NCI-H526 (cell line): ENCODE measurements at regions not wholly inside any gene's neighbourhood (a gene's known extent, or its start where the extent isn't known, plus 50 kb on each side); places are given as distances from the start of the nearest gene placed in this dataset.
"Not testable (repeated sequence)": the region's sequence is repeated elsewhere in the genome, so short reads cannot be mapped to it uniquely, and the experiment has no call there.

Experiments used
- DNase-seq, 2 experiments: peaks; one replicate each; lab custom pipeline; 2025; lab: John Stamatoyannopoulos, UW

DNA sequence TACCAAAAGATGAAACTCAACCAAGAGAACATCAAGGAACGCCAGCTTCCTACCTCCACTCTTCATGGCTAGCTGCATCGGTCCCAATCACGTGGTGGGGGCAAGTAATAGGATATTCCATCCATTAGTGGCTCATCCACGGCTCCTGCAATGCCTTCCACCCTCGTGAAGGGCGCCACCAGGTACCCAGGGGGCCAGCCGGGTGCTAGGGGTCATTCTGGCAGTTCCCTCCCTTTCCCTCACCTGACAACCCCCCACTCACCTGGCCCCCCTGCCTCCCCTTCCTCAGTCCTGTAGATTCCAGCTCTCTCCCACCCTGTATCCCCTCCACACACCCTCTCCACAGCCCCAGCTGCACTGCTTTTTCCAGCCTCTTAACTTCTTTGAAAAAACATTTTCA is 161.9 kb downstream of the URI1 start:
- DNase-seq: no peak

DNA sequence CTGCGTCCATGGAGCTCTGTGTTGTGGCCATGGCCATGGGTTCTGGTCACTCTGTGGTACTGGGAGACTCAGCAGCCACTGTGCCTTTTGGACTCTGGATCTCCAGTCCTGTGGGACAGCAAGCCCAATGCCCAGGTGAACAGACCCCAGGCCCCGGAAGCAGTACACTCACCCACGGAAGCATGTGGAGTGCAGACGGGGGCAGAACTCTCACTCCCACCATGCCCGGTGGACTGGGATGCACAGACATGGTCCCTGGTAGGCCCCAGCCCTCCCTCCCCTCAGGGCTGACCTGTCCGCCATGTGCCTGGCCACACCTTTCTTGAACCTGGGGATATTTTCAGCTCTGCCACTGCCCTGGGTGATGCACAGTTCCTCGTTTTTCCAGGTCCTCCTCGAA is 163.3 kb downstream of the URI1 start:
- no peak for DNase-seq

DNA sequence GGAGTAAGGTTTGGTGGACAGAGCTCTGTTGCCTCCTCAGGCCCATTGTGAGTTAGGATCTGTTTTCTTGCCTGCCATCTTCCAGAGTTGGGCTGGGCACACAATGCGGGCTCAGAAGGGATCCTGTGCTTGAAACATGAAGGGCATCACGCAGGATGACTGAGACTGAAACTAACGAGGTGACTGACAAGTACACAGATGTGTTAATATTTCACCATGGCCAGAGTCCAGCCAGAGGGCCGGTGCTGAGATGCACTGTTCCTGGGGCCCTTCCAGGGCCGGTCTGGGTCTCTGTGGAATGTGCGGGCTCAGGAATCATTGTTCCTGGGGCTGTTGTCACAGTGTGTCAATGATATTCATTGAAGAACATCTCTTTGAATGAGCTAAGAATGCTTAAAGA is 163.7 kb downstream of the URI1 start:
- no peak for DNase-seq

DNA sequence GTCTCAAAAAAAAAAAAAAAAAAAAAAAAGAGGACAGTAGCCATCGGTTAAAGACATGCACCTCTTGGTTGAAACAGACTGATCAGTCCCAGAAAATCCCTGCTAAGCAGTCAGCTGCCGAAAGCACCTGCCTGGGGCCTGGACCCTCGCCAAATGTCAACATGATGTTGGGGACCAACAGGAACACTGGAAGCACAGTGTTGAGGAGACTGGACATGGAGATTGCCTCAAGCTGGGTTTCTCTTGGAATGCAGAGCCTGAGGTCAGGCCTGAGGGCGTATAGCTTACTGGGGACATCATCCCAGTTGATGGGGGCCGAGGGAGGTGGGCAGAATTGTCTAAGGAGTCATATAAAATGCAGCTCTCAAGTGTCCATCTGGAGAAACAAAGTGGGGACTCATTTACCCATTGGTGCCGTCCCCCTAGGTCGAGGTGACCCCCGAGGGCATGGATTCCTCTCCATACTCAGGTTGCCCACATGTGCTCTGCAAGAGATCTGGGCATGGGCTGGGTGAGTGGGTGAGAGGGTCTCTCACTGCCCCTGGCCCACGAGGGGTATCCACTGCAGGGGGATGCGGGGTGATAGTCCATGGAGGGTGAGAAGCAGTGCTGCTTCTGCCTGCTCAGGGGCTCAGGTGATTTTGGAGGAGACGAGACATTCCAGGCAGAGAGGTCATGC is 164.5 kb downstream of the URI1 start:
- no peak for DNase-seq

DNA sequence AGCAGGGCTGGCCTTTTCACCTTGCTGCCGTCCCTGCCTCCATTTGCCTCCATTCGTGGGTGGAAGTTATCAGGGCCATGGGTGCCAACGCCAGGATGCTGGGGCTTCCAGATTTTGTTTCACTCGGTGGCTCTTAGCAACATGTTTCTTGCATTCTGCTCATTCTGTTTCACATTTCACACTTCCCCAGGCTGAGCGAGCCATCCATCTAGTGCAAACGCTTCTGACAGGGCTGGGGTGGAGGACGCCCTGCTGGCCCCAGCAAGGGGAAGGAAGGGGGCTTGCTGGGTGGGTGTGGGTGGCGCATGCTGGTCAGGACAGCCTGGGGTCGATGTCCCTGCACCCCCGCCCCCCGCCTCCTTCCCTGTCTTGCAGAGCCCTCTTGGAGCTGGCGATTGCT is 165.2 kb downstream of the URI1 start:
- no peak for DNase-seq

DNA sequence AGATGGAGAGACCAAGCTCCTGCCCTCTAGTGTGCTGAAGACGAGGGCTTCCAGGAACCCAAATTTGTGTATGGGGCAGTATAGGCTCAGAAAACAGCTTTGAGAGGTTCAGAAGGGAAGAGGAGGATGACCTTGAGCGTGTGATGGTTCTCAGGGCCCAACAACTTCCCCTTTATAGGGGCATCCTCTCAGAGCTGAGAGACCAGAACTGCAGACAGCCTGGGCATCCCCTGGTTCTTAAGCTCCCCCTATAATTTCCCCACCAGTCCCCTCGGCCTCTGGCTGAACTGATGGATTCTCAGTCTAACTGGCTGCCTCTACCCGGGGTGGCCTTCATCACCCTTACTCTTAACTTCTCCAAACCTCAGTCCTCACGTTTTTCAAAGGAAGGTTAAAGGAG is 167.5 kb downstream of the URI1 start:
- no peak for DNase-seq

DNA sequence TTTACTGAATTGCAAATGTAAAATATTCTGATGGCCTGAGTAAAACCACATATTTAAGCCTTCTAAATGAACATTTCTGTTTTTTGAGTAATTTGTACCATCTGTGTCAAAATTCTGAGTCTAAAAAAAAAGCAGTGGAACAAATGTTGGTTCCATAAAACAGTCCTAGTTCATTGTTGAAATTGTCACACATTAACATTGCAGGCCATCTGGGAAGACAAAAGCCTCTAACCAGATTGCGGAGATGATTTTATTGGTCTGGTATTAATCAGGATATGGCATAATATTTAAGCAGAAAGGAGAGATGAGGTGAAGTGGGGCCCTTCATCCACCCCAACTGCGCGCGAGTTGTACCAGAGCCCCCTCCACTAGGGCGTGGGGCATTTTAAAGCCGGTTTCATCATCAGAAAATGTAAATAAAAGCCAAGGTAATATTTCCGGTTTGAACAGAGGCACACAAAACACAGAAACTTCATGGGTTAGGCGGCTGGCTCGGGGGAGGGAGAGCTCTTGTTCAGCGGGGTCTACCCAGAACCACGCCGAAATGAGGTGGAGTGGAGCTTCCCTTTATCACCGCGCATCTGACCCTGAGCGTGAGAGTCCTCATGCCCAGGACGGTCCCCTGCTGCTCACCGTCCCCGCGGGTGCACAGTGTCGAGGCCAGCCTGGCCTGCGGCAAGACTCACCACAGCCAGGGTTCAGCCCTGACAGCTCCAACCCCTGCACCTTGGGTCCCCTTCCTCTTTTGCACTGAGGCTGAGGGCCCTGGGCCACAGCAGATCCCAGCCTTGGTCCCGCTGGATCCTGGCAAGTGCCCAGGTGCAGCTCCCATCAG is 169.2 kb downstream of the URI1 start:
- DNase-seq: no peak

DNA sequence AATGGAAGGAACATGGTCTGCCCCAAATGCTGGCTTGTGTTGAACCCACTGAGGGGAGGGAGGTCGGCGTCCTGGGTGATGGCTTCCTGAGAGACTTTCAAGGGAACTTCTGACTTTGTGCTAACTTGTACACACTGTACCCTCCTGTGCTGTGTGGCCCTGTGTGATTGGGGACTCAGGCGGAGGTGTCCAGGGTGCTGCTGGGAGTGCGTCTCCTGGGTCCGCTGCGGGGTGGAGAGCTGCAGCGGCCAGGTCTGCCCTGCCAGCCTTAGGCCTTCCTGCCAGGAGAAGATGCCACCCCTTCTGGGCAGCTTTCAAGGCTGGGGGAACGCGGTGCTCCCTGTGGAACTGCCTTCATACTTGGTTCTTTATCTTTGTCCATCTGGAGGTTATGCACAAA is 170.1 kb downstream of the URI1 start:
- no peak for DNase-seq

DNA sequence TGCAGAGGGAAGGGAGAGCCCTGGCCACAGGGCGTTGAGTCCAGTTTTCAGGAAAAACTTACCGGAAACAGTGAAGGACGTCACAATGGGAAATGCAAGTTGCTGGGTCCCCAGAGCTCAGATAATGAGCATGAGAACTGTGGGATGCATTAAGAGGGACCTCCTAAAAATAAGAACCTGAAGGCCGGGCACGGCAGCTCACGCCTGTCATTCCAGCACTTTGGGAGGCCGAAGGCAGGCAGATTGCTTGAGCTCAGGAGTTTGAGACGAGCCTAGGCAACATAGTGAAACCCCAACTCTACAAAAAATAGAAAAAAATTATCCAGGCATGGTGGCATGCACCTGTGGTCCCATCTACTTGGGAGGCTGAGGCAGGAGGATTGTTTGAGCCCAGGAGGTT is 170.6 kb downstream of the URI1 start:
- no peak for DNase-seq

DNA sequence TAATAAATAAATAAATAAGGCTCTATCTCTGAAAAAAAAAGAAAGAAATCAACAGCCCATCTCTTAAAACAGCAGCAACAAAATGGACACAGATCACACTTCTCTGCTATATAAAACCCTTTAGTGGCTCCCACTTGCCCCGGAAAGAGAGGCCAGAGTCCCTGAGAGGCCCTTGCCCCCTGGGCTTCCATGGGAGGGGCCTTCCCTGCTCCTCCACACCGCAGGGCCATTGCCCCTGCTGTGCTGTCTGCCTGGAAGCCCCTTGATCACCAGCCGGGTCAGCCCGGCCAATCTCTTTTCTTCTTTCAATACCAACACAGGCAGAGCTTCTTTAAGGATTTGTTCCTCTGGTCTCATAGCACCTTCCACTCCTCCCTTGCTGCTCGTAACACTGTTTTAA is 171.1 kb downstream of the URI1 start:
- no peak for DNase-seq

DNA sequence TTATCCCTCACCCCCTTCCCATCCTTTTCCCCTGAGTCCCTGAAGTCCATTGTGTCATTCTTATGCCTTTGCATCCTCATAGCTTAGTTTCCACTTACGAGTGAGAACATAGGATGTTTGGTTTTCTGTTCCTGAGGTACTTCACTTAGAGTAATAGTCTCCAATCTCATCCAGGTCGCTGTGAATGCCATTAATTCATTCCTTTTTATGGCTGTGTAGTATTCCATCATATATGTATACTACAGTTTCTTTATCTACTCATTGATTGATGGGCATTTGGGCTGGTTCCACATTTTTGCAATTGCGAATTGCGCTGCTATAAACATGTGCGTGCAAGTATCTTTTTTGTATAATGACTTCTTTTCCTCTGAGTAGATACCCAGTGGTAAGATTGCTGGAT is 172.1 kb downstream of the URI1 start:
- not testable (repeated sequence) for DNase-seq

DNA sequence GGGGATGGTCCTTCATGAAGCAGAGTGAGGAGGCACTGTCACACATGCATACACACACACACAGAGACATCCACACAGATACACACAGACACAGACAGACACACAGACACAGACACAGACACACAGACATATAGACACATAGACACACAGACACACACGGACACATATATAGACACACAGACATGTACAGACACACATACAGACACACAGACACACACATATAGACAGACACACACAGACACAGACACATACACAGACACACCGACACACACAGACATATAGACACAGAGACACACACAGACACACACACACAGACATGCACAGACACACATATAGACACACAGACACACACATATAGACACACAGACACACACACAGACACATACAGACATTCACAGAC is 173.9 kb downstream of the URI1 start:
- DNase-seq: no peak

DNA sequence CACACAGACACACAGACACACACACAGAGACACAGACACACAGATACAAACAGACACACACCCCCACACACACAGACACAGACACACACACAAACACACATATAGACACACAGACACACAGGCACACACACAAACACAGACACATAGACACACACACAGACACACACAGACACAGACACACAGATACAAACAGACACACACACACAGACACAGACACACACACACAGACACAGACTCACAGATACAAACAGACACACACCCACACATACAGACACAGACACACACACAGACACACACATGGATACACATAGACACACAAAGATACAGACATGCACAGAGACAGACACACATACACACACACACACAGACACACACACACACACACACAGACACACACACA is 174.5 kb downstream of the URI1 start:
- DNase-seq: no peak

DNA sequence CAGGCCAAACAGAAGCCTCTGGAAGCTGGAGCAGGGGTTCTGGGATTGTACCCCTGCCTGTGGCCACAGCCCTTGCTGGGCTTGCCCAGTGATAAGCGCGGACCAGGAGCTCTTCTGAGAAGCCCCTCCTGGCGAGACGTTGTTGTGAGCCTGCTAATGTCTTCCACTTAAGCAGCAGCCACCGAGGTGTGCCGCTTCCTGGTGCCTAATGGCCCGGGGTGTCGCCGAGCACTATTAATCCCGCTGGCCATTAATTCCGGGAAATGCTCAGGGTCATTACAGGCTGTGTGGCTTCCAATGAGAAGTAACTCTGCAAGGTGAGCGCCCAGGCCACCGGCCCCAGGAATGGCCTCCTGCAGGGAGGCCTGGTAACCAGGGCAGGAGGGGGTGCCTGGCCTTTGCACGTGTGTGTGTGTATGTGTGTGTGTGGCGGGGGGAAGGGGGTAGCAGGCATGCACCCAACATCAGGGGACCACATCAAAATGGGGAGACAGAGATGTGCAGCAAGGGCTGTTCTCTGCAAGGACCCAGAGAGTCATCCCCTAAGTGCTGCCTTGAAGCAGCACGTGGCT is 175.0 kb downstream of the URI1 start:
- DNase-seq: no peak

DNA sequence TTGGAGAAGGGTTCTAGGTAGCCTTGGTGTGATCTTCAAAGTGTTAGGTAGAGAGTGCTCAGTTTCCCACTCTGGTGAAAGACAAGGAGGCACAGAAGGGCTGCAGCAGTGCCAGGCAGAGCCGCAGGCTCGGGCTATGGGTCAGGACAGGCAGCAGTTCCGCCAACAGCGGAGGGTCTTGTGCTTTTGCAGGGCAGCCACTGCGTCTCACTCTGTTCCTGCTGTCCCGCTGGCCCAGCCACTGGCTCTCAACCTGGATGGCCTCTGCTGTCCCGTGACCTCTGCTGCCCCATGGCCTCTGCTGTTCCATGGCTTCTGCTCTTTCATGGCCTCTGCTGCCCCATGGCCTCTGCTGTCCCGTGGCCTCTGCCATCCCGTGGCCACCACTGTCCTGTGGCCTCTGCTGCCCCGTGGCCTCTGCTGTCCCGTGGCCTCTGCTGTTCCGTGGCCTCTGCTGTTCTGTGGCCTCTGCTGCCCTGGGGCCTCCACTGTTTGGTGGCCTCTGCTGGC is 175.7 kb downstream of the URI1 start:
- no peak for DNase-seq

DNA sequence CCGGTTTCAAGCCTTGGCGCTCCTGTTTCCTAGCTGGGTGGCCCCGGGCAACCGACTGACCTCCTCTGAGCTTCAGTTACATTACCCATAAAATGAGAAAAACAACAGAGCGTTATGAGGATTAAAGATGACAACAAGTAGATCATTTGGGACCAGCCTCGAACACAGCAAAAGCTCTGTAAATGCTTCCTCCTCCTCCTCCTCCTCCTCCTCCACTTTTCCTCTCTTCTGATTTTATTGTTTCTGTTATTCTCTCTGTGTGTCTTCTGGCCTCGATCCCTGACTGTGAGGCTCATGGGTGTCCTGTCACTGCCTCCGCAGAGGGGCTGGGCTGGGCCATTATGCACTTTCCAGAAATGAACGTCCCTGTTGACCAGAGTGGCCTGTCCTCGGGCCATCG is 176.2 kb downstream of the URI1 start:
- DNase-seq: no peak

DNA sequence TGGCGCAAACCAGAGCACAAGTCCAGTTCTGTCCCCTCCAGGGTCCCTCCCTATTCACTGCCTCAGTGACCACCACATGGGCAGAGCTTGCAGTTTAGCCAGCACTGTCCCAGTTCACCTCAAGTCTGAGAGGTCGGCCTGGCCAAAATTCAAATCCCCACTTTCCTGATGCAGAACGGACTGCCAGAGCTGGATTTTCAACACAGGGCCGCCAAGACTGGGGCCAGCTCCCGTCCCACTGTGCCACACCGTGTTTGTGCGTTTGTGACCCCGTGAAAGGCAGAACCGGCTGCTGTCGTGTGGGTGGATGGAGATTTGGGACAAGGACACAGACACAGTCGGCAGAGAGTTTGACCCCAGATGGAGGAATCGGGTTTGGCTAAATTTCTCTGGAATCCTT is 176.7 kb downstream of the URI1 start:
- no peak for DNase-seq

DNA sequence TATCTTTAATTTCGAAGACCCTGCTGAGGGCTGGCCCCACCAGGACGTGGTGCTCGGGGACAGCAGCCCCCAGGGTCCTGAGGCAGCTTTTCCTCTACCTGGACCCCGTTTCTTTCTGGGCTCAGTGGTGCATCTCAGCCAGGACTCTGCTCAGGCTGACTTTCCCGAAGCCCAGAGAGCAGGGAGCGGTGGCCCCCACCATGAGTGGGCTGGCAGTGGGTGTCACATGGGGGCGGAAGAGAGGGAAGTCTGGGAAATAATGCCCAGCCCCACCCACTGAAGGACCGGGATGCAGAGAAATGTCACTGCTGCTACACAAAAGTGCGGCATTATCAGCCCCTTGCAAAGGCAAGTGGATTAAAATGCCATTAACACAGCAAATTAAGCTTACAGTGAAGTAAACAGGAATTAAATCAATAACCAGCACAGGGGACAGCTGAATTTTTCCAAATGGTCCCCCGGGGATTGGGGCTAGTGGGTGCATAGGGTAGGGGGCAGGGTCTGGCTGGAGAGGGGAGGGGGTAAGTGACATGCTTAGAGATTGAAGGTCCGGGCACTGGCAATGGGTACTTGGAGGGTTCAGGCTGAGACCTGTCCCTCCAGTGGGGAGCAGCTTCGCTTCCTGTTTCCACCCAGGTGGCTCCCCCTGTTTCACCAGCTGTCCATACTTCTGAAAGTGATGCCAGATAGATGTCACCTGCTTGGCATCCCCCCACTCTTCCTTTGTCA is 177.3 kb downstream of the URI1 start:
- no peak for DNase-seq

DNA sequence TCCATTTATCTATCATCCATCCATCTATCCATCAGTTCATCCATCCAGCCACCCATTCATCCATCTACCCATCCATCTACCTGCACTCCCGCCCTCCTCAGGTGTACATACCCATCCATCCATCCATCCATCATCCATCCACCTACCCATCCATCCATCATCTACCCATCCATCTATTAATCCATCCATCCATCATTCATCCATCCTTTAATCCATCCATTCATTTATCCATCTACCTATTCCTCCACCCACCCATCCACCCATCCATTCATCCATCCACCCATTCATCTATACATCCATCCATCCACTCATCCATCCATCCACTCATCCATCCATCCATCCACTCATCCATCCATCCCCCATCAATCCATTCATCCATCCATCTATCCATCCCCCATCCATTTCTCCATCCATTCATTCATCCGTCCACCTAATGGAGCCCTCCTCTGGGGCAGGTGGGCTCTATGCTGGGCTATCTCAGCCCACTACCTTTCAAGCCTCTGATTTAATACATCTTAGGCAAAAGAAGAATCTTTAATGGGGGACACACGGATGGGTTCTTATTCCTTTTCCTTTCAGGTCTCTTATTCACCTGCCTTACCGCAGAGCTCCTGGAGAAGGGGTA is 178.9 kb downstream of the URI1 start:
- no peak for DNase-seq

DNA sequence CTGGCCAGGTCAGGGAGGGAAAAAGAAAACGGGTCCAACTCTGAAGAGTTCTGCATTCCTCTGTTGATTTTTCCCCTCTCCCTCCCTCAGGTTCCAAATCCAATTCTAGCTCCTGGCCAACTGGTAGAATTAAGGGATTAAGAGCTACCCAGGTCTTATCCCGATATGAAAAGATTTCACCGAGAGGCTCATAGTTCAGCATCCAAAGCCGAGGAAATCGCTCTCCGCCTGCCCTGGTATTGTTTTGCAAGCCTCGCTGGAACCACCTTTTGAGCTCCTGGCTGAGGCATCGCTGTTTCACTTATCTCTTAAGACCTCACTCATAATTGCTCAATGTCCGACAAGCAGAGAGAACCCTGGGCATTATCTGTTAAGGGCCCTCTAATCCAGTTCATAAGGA is 180.4 kb downstream of the URI1 start:
- no peak for DNase-seq

DNA sequence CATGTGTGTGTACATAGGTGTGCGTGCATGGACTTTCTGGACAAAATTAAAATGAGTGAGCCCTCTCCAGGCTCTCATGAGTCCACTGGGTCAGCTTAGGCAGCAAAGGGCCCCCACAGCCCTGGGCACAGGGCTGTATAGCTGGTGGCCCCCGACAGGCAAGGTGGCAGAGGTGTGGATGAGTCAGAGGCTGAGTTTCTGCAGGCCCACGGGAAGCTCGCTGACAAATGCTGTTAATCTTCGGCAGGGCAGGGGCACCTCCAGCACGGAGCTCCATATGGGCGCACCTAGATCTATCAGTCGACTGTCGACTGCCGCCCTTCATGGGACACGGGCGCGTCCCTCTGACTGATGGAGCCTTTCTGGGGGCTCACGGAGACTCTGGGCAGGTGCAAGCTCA is 181.1 kb downstream of the URI1 start:
- no peak for DNase-seq

DNA sequence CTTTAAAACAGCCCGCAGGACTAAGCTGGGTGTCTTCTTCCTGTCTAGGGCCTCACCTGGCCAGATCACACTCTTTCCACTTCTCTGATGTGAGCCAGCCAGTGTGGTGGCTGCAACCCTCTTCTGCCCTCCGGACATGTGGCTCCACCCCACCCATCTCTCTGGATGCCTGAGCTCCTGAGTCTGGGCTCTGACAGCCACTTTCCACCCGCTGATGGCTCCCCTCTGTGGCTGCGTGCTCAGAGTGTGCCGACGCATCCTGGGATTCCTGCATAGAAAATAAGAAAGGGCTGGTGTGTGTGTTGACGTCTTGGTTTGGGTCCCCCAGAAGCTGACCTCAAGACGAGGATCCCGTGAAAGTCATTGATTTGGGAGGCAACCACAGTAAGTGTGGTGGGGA is 181.6 kb downstream of the URI1 start:
- no peak for DNase-seq
